Trophoblast cell (in vitro differentiated cells and primary cell): ENCODE measurements at regions not wholly inside any gene's neighbourhood (a gene's known extent, or its start where the extent isn't known, plus 50 kb on each side); places are given as distances from the start of the nearest gene placed in this dataset.

ENCODE experiments used
- DNase-seq, 2 donors: peaks; one replicate each; pipeline ENCODE4 v3.0.0-alpha.2; 2016
- H2AFZ ChIP-seq: 2 replicates; pipeline ENCODE4 v1.6.1; 2013; ENCODE audit warnings: low read length, moderate library complexity, mild to moderate bottlenecking; ENCODE audit not compliant: insufficient read depth, poor library complexity
- H2AK5ac ChIP-seq: 2 replicates; pipeline ENCODE4 v1.6.1; 2013; ENCODE audit warnings: mild to moderate bottlenecking, low read length
- H2BK120ac ChIP-seq: 2 replicates; pipeline ENCODE4 v1.6.1; 2013; ENCODE audit warnings: low read length, mild to moderate bottlenecking, moderate library complexity; ENCODE audit not compliant: insufficient read depth, poor library complexity
- H2BK12ac ChIP-seq: 2 replicates; pipeline ENCODE4 v1.6.1; 2013; ENCODE audit warnings: mild to moderate bottlenecking, low read length, moderate library complexity
- H2BK5ac ChIP-seq: 2 replicates; pipeline ENCODE4 v1.6.1; 2013; ENCODE audit warnings: low read length, low read depth, moderate library complexity, mild to moderate bottlenecking; ENCODE audit not compliant: poor library complexity
- H3K14ac ChIP-seq: 2 replicates; pipeline ENCODE4 v1.6.1; 2013; ENCODE audit warnings: mild to moderate bottlenecking, low read length
- H3K18ac ChIP-seq: 2 replicates; pipeline ENCODE4 v1.6.1; 2013; ENCODE audit warnings: mild to moderate bottlenecking, low read length
- H3K23ac ChIP-seq: 2 replicates; pipeline ENCODE4 v1.6.1; 2013; ENCODE audit warnings: low read length
- H3K27ac ChIP-seq: 2 replicates; pipeline ENCODE4 v1.5.1; 2013; ENCODE audit warnings: low read depth, mild to moderate bottlenecking, inconsistent platforms, low read length, moderate library complexity
- H3K27me3 ChIP-seq: 2 replicates; pipeline ENCODE4 v1.6.1; 2013; ENCODE audit warnings: inconsistent platforms, mild to moderate bottlenecking, low read length, moderate library complexity; ENCODE audit not compliant: insufficient read depth
- H3K36me3 ChIP-seq, 2 experiments: 1 replicate in 1 of 2; 2 replicates in 1 of 2; pipeline ENCODE4 v1.6.1; 2013; ENCODE audit warnings: low read length in 2 of 2, mild to moderate bottlenecking in 2 of 2, moderate library complexity in 1 of 2; ENCODE audit not compliant: insufficient read depth in 2 of 2, control insufficient read depth in 1 of 2
- H3K4ac ChIP-seq: 2 replicates; pipeline ENCODE4 v1.6.1; 2013; ENCODE audit warnings: low read depth, mild to moderate bottlenecking, low read length, moderate library complexity
- H3K4me1 ChIP-seq, 2 experiments: 1 replicate in 1 of 2; 2 replicates in 1 of 2; pipeline ENCODE4 v1.6.1; 2013; ENCODE audit warnings: low read length in 2 of 2, mild to moderate bottlenecking in 2 of 2, moderate library complexity in 1 of 2; ENCODE audit not compliant: insufficient read depth in 2 of 2, control insufficient read depth in 1 of 2
- H3K4me2 ChIP-seq: 2 replicates; pipeline ENCODE4 v1.6.1; 2013; ENCODE audit warnings: inconsistent platforms, mild to moderate bottlenecking, low read length, moderate library complexity
- H3K4me3 ChIP-seq: 2 replicates; pipeline ENCODE4 v1.5.1; 2013; ENCODE audit warnings: mild to moderate bottlenecking, low read depth, low read length, inconsistent platforms
- H3K79me1 ChIP-seq: one replicate; pipeline ENCODE4 v1.6.1; 2013; ENCODE audit warnings: low read length
- H3K79me2 ChIP-seq: 2 replicates; pipeline ENCODE4 v1.6.1; 2013; ENCODE audit warnings: low read length, mild to moderate bottlenecking; ENCODE audit not compliant: control insufficient read depth, insufficient read depth, poor library complexity
- H3K9ac ChIP-seq: 2 replicates; pipeline ENCODE4 v1.6.1; 2013; ENCODE audit warnings: mild to moderate bottlenecking, low read length
- H3K9me3 ChIP-seq: 2 replicates; pipeline ENCODE4 v1.6.1; 2013; ENCODE audit warnings: low read depth, mild to moderate bottlenecking, control low read depth, inconsistent platforms, low read length; ENCODE audit not compliant: insufficient read depth
- H4K12ac ChIP-seq: 2 replicates; pipeline ENCODE4 v1.6.1; 2013; ENCODE audit warnings: low read depth, mild to moderate bottlenecking, low read length, moderate library complexity
- H4K8ac ChIP-seq: 2 replicates; pipeline ENCODE4 v1.6.1; 2013; ENCODE audit warnings: low read depth, mild to moderate bottlenecking, low read length, moderate library complexity
- H4K91ac ChIP-seq: one replicate; pipeline ENCODE4 v1.6.1; 2013; ENCODE audit warnings: low read depth, mild to moderate bottlenecking, low read length, moderate library complexity
- WGBS: extraction: QIAGEN DNeasy Blood & Tissue Kit; methylation state at CpG from one replicate; pipeline ENCODE4 v1.1.7; 2013; ENCODE audit warnings: missing lambda C conversion rate; ENCODE audit not compliant: insufficient read length, insufficient coverage; ENCODE audit errors: extremely low coverage; 5-methylcytosine and 5-hydroxymethylcytosine counted together

DNA sequence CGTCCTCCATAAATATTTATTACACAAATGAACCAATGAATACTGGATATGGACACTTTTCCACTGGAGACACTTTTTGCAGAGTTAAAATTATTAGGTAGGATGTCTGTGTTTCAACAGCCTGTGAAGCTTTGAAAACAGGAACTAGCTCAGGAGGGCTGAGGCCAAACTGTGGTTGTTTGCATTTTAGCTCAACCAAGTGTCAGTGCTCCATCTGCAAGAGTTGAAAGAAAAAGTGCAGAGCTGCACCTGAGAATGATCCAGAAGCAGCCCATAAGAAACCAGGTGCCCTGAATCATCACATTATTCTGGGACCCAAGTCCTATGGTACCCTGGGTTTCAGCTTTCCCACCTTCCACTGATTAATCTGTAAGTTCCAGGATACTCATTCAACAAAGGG lies 180.4 kb downstream of the TRIB2 start:
- H3K14ac ChIP-seq = no peak overlapping the region
- no peaks in the 10 kb centered on the region for H3K79me1 ChIP-seq
- H3K23ac ChIP-seq = no peak overlapping the region
- H3K79me2 ChIP-seq = no peaks in the 10 kb centered on the region
- no peak overlapping the region for H4K8ac ChIP-seq
- no peak overlapping the region for H3K4ac ChIP-seq
- H2BK120ac ChIP-seq = no peak overlapping the region
- no peak overlapping the region for H4K91ac ChIP-seq
- H2AK5ac ChIP-seq = no peak overlapping the region
- no peak overlapping the region for H3K9ac ChIP-seq
- H3K18ac ChIP-seq = no peak overlapping the region
- no peak overlapping the region for H3K4me2 ChIP-seq
- no peak overlapping the region for H3K27ac ChIP-seq
- H2BK12ac ChIP-seq = no peak overlapping the region
- H4K12ac ChIP-seq = no peak overlapping the region
- H3K4me1 ChIP-seq = no peaks in the 10 kb centered on the region
- H3K36me3 ChIP-seq = no peaks in the 10 kb centered on the region
- no peaks in the 10 kb centered on the region for H3K27me3 ChIP-seq
- H3K9me3 ChIP-seq = no peaks in the 10 kb centered on the region
- WGBS = no CpG with 5 or more reads among the region's 1 CpG
- no peak overlapping the region for H2AFZ ChIP-seq
- no peak for DNase-seq
- H3K4me3 ChIP-seq = no peak overlapping the region
- H2BK5ac ChIP-seq = no peak overlapping the region

DNA sequence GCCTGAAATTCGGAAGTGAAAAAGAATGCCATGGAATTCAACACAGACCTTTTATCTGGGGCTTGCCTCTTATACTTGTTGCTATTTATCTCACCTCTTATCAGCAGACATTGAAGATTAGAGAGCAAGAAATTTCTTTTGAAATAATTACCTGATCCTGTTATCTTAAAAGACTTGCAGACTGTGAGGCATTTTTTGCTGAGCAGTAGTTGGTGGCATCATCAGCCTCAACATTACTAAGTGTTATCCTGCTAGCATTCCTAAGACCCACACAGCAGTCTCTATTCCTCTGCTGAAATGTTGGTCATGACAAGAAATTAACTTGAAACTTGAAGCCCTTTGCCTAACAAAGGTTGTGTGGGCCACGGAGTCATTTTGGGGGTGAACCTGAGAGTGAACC lies 186.5 kb downstream of the TRIB2 start:
- DNase-seq = no peak
- H2BK120ac ChIP-seq = no peak overlapping the region
- no peak overlapping the region for H3K27ac ChIP-seq
- WGBS = no CpG with 5 or more reads among the region's 2 CpGs
- H3K4me3 ChIP-seq = no peak overlapping the region
- H3K14ac ChIP-seq = no peak overlapping the region
- H3K23ac ChIP-seq = no peak overlapping the region
- H3K4ac ChIP-seq = no peak overlapping the region
- H2AFZ ChIP-seq = no peak overlapping the region
- no peak overlapping the region for H3K9ac ChIP-seq
- H3K79me2 ChIP-seq = no peaks in the 10 kb centered on the region
- no peak overlapping the region for H2BK12ac ChIP-seq
- H3K18ac ChIP-seq = no peak overlapping the region
- H3K9me3 ChIP-seq = no peaks in the 10 kb centered on the region
- H2BK5ac ChIP-seq = no peak overlapping the region
- no peak overlapping the region for H2AK5ac ChIP-seq
- no peaks in the 10 kb centered on the region for H3K36me3 ChIP-seq
- H4K8ac ChIP-seq = no peak overlapping the region
- H3K79me1 ChIP-seq = no peaks in the 10 kb centered on the region
- H3K27me3 ChIP-seq = no peaks in the 10 kb centered on the region
- no peaks in the 10 kb centered on the region for H3K4me1 ChIP-seq
- no peak overlapping the region for H4K91ac ChIP-seq
- H3K4me2 ChIP-seq = no peak overlapping the region
- no peak overlapping the region for H4K12ac ChIP-seq

- no peaks in the 10 kb centered on the region for H3K4me1 ChIP-seq
- no peak overlapping the region for H3K18ac ChIP-seq
- no peak overlapping the region for H3K9ac ChIP-seq
- no peaks in the 10 kb centered on the region for H3K79me1 ChIP-seq
- H3K4me3 ChIP-seq = no peak overlapping the region
- no peak overlapping the region for H3K4ac ChIP-seq
- H3K23ac ChIP-seq = no peak overlapping the region
- no peak overlapping the region for H2BK12ac ChIP-seq
- DNase-seq = no peak
- no peak overlapping the region for H4K12ac ChIP-seq
- H4K91ac ChIP-seq = no peak overlapping the region
- no peak overlapping the region for H2BK120ac ChIP-seq
- H3K14ac ChIP-seq = no peak overlapping the region
- no peak overlapping the region for H4K8ac ChIP-seq
- no peak overlapping the region for H2AFZ ChIP-seq
- no peak overlapping the region for H2AK5ac ChIP-seq
- H3K27me3 ChIP-seq = no peaks in the 10 kb centered on the region
- no peaks in the 10 kb centered on the region for H3K9me3 ChIP-seq
- H3K36me3 ChIP-seq = no peaks in the 10 kb centered on the region
- H3K4me2 ChIP-seq = no peak overlapping the region
- H2BK5ac ChIP-seq = no peak overlapping the region
- no peak overlapping the region for H3K27ac ChIP-seq
- H3K79me2 ChIP-seq = no peaks in the 10 kb centered on the region
- no CpG with 5 or more reads among the region's 2 CpGs for WGBS
Observed at GRCh38 chr2:12910431-12910830, 193.7 kb downstream of the TRIB2 start.

GRCh38 chr2:12915787-12916186 lies 199.1 kb downstream of the TRIB2 start:
- no peak overlapping the region for H2BK120ac ChIP-seq
- no peak overlapping the region for H4K8ac ChIP-seq
- no peaks in the 10 kb centered on the region for H3K9me3 ChIP-seq
- no peak overlapping the region for H2AFZ ChIP-seq
- H3K14ac ChIP-seq = no peak overlapping the region
- H3K4me3 ChIP-seq = no peak overlapping the region
- no peak overlapping the region for H3K4me2 ChIP-seq
- H3K79me2 ChIP-seq = no peaks in the 10 kb centered on the region
- H3K18ac ChIP-seq = no peak overlapping the region
- no peak overlapping the region for H4K91ac ChIP-seq
- H3K9ac ChIP-seq = no peak overlapping the region
- DNase-seq = no peak
- H2AK5ac ChIP-seq = no peak overlapping the region
- no peak overlapping the region for H2BK5ac ChIP-seq
- no peaks in the 10 kb centered on the region for H3K4me1 ChIP-seq
- no peak overlapping the region for H4K12ac ChIP-seq
- H2BK12ac ChIP-seq = no peak overlapping the region
- H3K36me3 ChIP-seq = no peaks in the 10 kb centered on the region
- no peaks in the 10 kb centered on the region for H3K79me1 ChIP-seq
- no peaks in the 10 kb centered on the region for H3K27me3 ChIP-seq
- no CpG with 5 or more reads among the region's 1 CpG for WGBS
- no peak overlapping the region for H3K4ac ChIP-seq
- no peak overlapping the region for H3K23ac ChIP-seq
- H3K27ac ChIP-seq = no peak overlapping the region
